ENCODE measurements at regions not wholly inside any gene's neighbourhood (a gene's known extent, or its start where the extent isn't known, plus 50 kb on each side); places are given as distances from the start of the nearest gene placed in this dataset.

- peak; percentile 62 for DNase-seq
These were observed 225.6 kb downstream of the AHR start for GRCh38 chr7:17523813-17524739.

GRCh38 chr7:17524746-17525145 lies 226.3 kb downstream of the AHR start:
- peak; percentile 57 for DNase-seq

GRCh38 chr7:17526621-17527020 lies 228.2 kb downstream of the AHR start:
- no peak for DNase-seq

GRCh38 chr7:17528636-17529035 lies 230.2 kb downstream of the AHR start:
- no peak for DNase-seq

GRCh38 chr7:17530244-17530643 lies 231.8 kb downstream of the AHR start:
- no peak for DNase-seq

- DNase-seq = peak; percentile 9
These were observed 232.4 kb downstream of the AHR start for GRCh38 chr7:17530741-17531421.

- peak; percentile 91 for DNase-seq
These were observed 234.5 kb downstream of the AHR start for GRCh38 chr7:17532861-17533404.

- no peak for DNase-seq
These were observed 235.9 kb downstream of the AHR start for GRCh38 chr7:17534348-17534747.

- no peak for DNase-seq
These were observed 237.3 kb downstream of the AHR start for GRCh38 chr7:17535776-17536175.

- no peak for DNase-seq
These were observed 245.9 kb downstream of the AHR start for GRCh38 chr7:17544401-17544800.

- DNase-seq = no peak
These were observed 246.9 kb downstream of the AHR start for GRCh38 chr7:17545348-17545747.

- no peak for DNase-seq
These were observed 247.7 kb downstream of the AHR start for GRCh38 chr7:17546189-17546588.

- peak; percentile 99 for DNase-seq
These were observed 248.1 kb downstream of the AHR start for GRCh38 chr7:17546592-17546991.

GRCh38 chr7:17548014-17548653 lies 249.7 kb downstream of the AHR start:
- DNase-seq = no peak

- no peak for DNase-seq
These were observed 251.0 kb downstream of the AHR start for GRCh38 chr7:17549406-17549805.

GRCh38 chr7:17552373-17552772 lies 253.9 kb downstream of the AHR start:
- no peak for DNase-seq

- DNase-seq = peak; percentile 43
These were observed 254.5 kb downstream of the AHR start for GRCh38 chr7:17552952-17553351.

- peak; percentile 98 for DNase-seq
These were observed 256.0 kb downstream of the AHR start for GRCh38 chr7:17554341-17555015.

- DNase-seq = peak; percentile 14
These were observed 257.9 kb downstream of the AHR start for GRCh38 chr7:17556247-17556956.

- DNase-seq = no peak
These were observed 258.8 kb downstream of the AHR start for GRCh38 chr7:17557251-17557671.

- no peak for DNase-seq
These were observed 259.7 kb downstream of the AHR start for GRCh38 chr7:17558135-17558534.

Data from MV-4-11 (cell line).